ENCODE measurements at regions not wholly inside any gene's neighbourhood (a gene's known extent, or its start where the extent isn't known, plus 50 kb on each side); places are given as distances from the start of the nearest gene placed in this dataset.

DNA sequence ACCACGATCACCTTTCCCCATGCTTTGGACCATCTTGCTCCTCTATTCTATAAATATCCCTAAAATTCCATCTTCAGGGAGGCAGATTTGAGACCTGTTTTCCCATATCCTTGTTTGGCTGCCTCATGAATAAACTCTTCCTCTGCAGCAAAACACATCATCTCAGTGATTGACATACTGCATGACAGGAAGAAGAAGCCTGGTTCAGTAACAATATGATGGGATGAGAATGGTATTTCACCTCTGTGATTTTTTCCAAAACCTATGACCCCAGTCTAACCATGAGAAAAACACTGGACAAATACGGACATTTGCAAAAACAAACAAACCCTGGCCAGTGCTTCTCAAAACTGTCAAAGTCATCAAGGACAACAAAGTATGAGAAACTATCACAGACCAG, 53.8 kb upstream of the ZSWIM5 start:
- in situ Hi-C loops (cut with HindIII; ENCODE audit: extremely low pct_ligation_motif_present, low pct_unique_long_range_greater_than_20kb): no loop called here
- Histone ChIP-seq H3K27ac (ENCODE audit: extremely low read length, insufficient read depth, low read length) (peak overlapping the region; percentile 1), H3K79me2 (ENCODE audit: insufficient read depth, low read length) (no peaks in the 10 kb centered on the region), H3K27me3 (ENCODE audit: control insufficient read depth in 1 of 2, insufficient read depth in 2 of 2, low read length in 2 of 2) (no peaks in the 10 kb centered on the region; a peak in 1 of 5 replicates), H3K9me3 (ENCODE audit: low read length) (peaks cover 25% of the 10 kb centered on the region), H2AFZ (ENCODE audit: low read length) (no peak overlapping the region), H4K20me1 (ENCODE audit: insufficient read depth, low read length) (no peaks in the 10 kb centered on the region), H3K4me1 (ENCODE audit: insufficient read depth, low read length) (peaks cover 32% of the 10 kb centered on the region), H3K9ac (ENCODE audit: insufficient read depth, low read depth, low read length) (no peak overlapping the region), H3K4me2 (ENCODE audit: low read depth, low read length) (no peak overlapping the region), H3K36me3 (replicated peaks in 1 of 2; ENCODE audit: control insufficient read depth in 1 of 2, insufficient read depth in 2 of 2, low read length in 2 of 2) (no peaks in the 10 kb centered on the region), H3K4me3 (replicated peaks in 1 of 3; ENCODE audit: insufficient read depth in 1 of 3, low read depth in 2 of 3, low read length in 3 of 3) (no peak overlapping the region)
- DNase-seq (ENCODE audit: low spot score): peak; percentile 82
- peak; percentile 72 for ATAC-seq
- ChIA-PET CTCF (ENCODE audit: low intra/inter-chr PET ratio, low total read pairs) (no interaction called here), POLR2A (interaction anchor here (1.1 kb wide), 1 partner anchor 80 kb away, joined by 3 read pairs; the partner anchor contains the start of genes MUTYH and TOE1)
- BruUV-seq (replicated peaks): no TSS peak
- no peak for FAIRE-seq
- intact Hi-C loops (cut with micrococcal nuclease; ENCODE audit: unreplicated experiment): no loop called here
- WGBS (ENCODE audit: low lambda C conversion rate): 26% methylated on average over 2 of the region's 2 CpGs
- TF ChIP-seq ELF3 (CRISPR knock-in tag; IDR thresholded peaks at IDR 0.05) (peak; percentile 15; the same call in 1 of the 2 replicates), NR2F1 (CRISPR knock-in tag; IDR thresholded peaks at IDR 0.05) (peak in 1 of 2 experiments; percentile 85; a peak in 2 of 4 replicates), RCOR2 (CRISPR knock-in tag; IDR thresholded peaks at IDR 0.05) (no peak), EP300 (IDR thresholded peaks at IDR 0.05; ENCODE audit: low read depth in 2 of 2, low read length in 2 of 2) (peak in 1 of 2 experiments; percentile 70; a peak in 1 of 4 replicates), EP300 (CRISPR knock-in tag; IDR thresholded peaks at IDR 0.05; ENCODE audit: borderline replicate concordance) (no peak), FOSL2 (CRISPR knock-in tag; IDR thresholded peaks at IDR 0.05) (peak; percentile 34; the same call in 1 of the 2 replicates), NFYC (CRISPR knock-in tag; IDR thresholded peaks at IDR 0.05) (no peak), SCMH1 (CRISPR knock-in tag; IDR thresholded peaks at IDR 0.05; ENCODE audit: borderline replicate concordance) (no peak), ZNF431 (CRISPR knock-in tag; IDR thresholded peaks at IDR 0.05; ENCODE audit: borderline replicate concordance, low read depth) (no peak), ASH2L (IDR thresholded peaks at IDR 0.05; ENCODE audit: insufficient read length, low read depth, low read length) (peak; percentile 19)
- TF ChIP-seq, protein P1, sequence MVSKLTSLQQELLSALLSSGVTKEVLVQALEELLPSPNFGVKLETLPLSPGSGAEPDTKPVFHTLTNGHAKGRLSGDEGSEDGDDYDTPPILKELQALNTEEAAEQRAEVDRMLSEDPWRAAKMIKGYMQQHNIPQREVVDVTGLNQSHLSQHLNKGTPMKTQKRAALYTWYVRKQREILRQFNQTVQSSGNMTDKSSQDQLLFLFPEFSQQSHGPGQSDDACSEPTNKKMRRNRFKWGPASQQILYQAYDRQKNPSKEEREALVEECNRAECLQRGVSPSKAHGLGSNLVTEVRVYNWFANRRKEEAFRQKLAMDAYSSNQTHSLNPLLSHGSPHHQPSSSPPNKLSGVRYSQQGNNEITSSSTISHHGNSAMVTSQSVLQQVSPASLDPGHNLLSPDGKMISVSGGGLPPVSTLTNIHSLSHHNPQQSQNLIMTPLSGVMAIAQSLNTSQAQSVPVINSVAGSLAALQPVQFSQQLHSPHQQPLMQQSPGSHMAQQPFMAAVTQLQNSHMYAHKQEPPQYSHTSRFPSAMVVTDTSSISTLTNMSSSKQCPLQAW (CRISPR knock-in tag; IDR thresholded peaks at IDR 0.05): peak; percentile 22; the same call in 1 of the 2 replicates
- TF ChIP-seq, protein P2, sequence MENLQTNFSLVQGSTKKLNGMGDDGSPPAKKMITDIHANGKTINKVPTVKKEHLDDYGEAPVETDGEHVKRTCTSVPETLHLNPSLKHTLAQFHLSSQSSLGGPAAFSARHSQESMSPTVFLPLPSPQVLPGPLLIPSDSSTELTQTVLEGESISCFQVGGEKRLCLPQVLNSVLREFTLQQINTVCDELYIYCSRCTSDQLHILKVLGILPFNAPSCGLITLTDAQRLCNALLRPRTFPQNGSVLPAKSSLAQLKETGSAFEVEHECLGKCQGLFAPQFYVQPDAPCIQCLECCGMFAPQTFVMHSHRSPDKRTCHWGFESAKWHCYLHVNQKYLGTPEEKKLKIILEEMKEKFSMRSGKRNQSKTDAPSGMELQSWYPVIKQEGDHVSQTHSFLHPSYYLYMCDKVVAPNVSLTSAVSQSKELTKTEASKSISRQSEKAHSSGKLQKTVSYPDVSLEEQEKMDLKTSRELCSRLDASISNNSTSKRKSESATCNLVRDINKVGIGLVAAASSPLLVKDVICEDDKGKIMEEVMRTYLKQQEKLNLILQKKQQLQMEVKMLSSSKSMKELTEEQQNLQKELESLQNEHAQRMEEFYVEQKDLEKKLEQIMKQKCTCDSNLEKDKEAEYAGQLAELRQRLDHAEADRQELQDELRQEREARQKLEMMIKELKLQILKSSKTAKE (CRISPR knock-in tag; IDR thresholded peaks at IDR 0.05; ENCODE audit: borderline replicate concordance): no peak
- TF ChIP-seq, protein P3, sequence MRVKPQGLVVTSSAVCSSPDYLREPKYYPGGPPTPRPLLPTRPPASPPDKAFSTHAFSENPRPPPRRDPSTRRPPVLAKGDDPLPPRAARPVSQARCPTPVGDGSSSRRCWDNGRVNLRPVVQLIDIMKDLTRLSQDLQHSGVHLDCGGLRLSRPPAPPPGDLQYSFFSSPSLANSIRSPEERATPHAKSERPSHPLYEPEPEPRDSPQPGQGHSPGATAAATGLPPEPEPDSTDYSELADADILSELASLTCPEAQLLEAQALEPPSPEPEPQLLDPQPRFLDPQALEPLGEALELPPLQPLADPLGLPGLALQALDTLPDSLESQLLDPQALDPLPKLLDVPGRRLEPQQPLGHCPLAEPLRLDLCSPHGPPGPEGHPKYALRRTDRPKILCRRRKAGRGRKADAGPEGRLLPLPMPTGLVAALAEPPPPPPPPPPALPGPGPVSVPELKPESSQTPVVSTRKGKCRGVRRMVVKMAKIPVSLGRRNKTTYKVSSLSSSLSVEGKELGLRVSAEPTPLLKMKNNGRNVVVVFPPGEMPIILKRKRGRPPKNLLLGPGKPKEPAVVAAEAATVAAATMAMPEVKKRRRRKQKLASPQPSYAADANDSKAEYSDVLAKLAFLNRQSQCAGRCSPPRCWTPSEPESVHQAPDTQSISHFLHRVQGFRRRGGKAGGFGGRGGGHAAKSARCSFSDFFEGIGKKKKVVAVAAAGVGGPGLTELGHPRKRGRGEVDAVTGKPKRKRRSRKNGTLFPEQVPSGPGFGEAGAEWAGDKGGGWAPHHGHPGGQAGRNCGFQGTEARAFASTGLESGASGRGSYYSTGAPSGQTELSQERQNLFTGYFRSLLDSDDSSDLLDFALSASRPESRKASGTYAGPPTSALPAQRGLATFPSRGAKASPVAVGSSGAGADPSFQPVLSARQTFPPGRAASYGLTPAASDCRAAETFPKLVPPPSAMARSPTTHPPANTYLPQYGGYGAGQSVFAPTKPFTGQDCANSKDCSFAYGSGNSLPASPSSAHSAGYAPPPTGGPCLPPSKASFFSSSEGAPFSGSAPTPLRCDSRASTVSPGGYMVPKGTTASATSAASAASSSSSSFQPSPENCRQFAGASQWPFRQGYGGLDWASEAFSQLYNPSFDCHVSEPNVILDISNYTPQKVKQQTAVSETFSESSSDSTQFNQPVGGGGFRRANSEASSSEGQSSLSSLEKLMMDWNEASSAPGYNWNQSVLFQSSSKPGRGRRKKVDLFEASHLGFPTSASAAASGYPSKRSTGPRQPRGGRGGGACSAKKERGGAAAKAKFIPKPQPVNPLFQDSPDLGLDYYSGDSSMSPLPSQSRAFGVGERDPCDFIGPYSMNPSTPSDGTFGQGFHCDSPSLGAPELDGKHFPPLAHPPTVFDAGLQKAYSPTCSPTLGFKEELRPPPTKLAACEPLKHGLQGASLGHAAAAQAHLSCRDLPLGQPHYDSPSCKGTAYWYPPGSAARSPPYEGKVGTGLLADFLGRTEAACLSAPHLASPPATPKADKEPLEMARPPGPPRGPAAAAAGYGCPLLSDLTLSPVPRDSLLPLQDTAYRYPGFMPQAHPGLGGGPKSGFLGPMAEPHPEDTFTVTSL (CRISPR knock-in tag; IDR thresholded peaks at IDR 0.05; ENCODE audit: borderline replicate concordance): peak; percentile 69; the same call in 1 of the 2 replicates
- TF ChIP-seq, protein P4, sequence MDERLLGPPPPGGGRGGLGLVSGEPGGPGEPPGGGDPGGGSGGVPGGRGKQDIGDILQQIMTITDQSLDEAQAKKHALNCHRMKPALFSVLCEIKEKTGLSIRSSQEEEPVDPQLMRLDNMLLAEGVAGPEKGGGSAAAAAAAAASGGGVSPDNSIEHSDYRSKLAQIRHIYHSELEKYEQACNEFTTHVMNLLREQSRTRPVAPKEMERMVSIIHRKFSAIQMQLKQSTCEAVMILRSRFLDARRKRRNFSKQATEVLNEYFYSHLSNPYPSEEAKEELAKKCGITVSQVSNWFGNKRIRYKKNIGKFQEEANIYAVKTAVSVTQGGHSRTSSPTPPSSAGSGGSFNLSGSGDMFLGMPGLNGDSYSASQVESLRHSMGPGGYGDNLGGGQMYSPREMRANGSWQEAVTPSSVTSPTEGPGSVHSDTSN (CRISPR knock-in tag; IDR thresholded peaks at IDR 0.05): peak; percentile 59; the same call in 1 of the 2 replicates
